HG03196 (cell line): ENCODE measurements at regions not wholly inside any gene's neighbourhood (a gene's known extent, or its start where the extent isn't known, plus 50 kb on each side); places are given as distances from the start of the nearest gene placed in this dataset.
"Not testable (repeated sequence)": the region's sequence is repeated elsewhere in the genome, so short reads cannot be mapped to it uniquely, and the experiment has no call there.

Experiments
- ATAC-seq: cut with Tn5 transposase; IDR thresholded peaks from one replicate; pipeline ENCODE4 v1.9.1; 2021; ENCODE audit not compliant: unreplicated experiment

- ATAC-seq, result no peak
These were observed 99.9 kb upstream of the SLC24A4 start for GRCh38 chr14:92223025-92223424.

GRCh38 chr14:92224358-92224954 is 98.5 kb upstream of the SLC24A4 start:
- ATAC-seq, result no peak

- no peak for ATAC-seq
These were observed 97.2 kb upstream of the SLC24A4 start for GRCh38 chr14:92225731-92226130.

- ATAC-seq, result not testable (repeated sequence)
These were observed 96.8 kb upstream of the SLC24A4 start for GRCh38 chr14:92226166-92226565.

GRCh38 chr14:92236243-92236900 is 86.6 kb upstream of the SLC24A4 start:
- no peak for ATAC-seq

- no peak for ATAC-seq
These were observed 82.3 kb upstream of the SLC24A4 start for GRCh38 chr14:92240658-92241057.

GRCh38 chr14:92241966-92242595 is 80.9 kb upstream of the SLC24A4 start:
- no peak for ATAC-seq

GRCh38 chr14:92244805-92245204 is 78.2 kb upstream of the SLC24A4 start:
- ATAC-seq, result no peak

GRCh38 chr14:92247341-92247740 is 75.6 kb upstream of the SLC24A4 start:
- ATAC-seq, result no peak

- ATAC-seq, result no peak
These were observed 75.0 kb upstream of the SLC24A4 start for GRCh38 chr14:92247947-92248346.

- ATAC-seq, result no peak
These were observed 74.3 kb upstream of the SLC24A4 start for GRCh38 chr14:92248696-92249095.

- ATAC-seq, result not testable (repeated sequence)
These were observed 72.6 kb upstream of the SLC24A4 start for GRCh38 chr14:92250366-92250765.

GRCh38 chr14:92252323-92252722 is 70.6 kb upstream of the SLC24A4 start:
- ATAC-seq, result no peak

- no peak for ATAC-seq
These were observed 69.5 kb upstream of the SLC24A4 start for GRCh38 chr14:92253381-92253894.

GRCh38 chr14:92254786-92255185 is 68.2 kb upstream of the SLC24A4 start:
- ATAC-seq, result no peak

GRCh38 chr14:92258934-92259333 is 64.0 kb upstream of the SLC24A4 start:
- ATAC-seq, result no peak

GRCh38 chr14:92259613-92260357 is 63.2 kb upstream of the SLC24A4 start:
- peak; percentile 81 for ATAC-seq

GRCh38 chr14:92263681-92264080 is 59.3 kb upstream of the SLC24A4 start:
- no peak for ATAC-seq

- ATAC-seq, result no peak
These were observed 58.8 kb upstream of the SLC24A4 start for GRCh38 chr14:92264195-92264594.

GRCh38 chr14:92266216-92266615 is 56.7 kb upstream of the SLC24A4 start:
- no peak for ATAC-seq
